NCI-H510A treated with DMSO at 0.1 percent for 48 hours (cell line): ENCODE measurements at regions not wholly inside any gene's neighbourhood (a gene's known extent, or its start where the extent isn't known, plus 50 kb on each side); places are given as distances from the start of the nearest gene placed in this dataset.

Source experiments
- DNase-seq: peaks from one replicate; lab custom pipeline; 2025; lab: John Stamatoyannopoulos, UW

DNA sequence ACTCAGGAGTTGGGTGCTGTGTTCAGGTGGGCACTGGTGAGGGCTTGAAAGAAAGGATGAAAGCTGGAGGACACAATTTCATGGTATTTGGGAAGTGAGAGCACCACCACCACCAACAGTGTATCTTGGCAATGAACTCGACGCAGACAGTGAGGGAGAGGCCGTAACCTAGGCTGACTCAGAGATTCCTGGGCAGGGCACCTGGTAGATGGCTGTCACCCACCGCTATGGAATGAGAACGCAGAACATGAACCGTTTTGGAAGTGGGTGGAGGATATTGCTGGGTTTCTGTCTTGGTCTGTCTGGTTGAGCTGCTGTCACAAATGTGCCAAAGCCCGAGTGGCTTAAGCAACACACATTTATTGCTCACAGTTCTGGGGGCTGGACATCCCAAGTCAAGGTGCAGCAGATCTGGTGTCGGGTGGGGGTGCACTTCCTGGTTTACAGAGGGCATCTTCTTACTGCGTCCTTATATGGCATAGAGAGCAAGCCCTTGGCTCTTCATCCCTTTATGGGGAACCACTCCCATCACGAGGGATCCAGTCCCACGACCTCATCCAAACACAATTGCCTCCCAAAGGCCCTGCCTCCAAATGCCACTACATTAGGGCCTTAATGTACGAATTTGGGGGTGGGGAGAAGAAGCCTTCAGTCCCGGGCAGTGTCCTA is 246.3 kb downstream of the SIPA1L2 start:
- DNase-seq = no peak

DNA sequence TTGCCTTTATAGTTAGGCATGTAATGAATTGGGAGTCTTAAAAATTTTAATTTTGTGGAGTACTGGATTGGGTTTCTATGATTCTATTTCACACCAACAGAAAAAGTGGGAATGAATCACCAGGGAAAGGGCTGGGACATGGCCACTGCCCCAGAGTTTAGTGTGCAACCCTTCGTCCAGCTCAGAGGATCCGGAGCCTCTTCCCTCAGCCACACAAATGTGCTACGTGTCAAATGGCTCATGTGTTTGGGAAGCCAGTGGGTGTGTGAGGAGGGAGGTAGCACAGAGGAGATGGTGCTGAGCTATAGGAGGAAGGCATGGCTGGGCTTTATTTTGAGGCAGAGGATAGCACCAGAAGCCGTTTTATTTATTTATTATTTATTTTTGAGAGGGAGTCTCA is 247.3 kb downstream of the SIPA1L2 start:
- no peak for DNase-seq

DNA sequence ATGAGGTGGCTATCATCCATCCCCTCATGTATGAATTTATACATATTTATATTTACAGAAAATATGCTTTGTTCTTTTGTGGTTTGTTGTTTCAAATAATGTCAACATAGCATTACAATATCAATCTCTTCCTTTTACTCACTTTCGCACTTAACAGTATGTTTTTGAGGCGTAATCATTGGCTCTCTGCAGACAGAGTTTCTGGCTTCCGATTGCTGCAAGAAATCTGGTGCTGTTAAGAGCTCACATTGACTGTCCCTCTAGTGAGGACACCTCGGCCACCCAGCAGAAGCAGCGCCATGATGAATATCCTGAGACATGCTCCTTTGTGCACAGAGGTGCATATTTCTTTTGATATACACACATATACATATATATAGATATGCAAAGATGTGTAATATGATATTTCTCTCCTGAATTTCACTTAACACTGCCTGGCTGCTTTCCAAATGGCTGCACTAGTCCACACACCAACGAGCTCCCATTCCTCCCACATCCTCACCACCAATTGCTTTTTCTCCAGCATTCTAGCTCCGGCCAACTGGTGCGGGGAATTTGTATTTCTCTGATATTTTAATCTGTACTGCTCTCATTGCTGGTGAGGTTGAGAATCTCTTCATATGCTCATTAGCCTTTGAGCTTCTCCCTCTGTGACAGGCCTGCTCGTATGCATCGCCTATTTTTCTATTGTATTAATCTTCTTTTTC is 248.4 kb downstream of the SIPA1L2 start:
- peak; percentile 7 for DNase-seq

DNA sequence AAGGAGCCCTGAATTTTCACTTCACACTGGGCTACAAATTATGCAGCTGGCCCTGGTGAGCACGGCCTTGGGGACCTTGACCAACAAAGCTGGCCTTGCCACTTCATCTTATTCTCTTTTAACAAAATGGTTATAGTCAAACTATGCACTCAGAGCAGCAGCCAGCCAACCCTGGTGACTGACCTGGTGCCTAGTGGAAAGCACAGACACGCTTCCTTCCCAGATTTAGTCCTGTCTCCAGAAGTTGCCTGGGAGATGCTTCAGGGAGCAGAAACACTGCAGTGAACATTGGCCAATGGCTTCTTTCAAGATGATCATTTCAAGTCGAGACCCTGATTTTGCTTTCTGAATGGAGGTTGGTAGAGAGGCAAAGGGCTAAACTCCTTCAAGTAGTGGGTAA is 249.3 kb downstream of the SIPA1L2 start:
- no peak for DNase-seq

DNA sequence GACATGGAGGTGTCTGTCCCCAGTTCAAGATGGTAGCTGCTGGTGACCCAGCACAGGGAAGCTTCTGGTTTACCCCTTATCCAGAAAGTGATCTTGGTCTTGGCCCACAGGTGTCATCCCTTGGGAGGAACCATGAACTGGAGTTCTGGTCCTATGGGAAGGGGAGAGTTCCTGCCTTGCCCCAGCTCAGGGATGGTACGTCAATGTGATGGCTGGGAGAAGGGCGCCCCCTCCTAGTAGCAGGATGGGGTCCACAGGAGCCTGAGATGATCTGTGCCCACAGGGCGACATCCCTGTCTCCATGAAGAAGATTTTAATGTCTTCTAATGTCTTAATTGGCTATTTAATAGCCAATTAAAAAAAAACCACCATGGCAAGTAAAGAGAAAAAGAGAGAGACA is 249.8 kb downstream of the SIPA1L2 start:
- DNase-seq = no peak

DNA sequence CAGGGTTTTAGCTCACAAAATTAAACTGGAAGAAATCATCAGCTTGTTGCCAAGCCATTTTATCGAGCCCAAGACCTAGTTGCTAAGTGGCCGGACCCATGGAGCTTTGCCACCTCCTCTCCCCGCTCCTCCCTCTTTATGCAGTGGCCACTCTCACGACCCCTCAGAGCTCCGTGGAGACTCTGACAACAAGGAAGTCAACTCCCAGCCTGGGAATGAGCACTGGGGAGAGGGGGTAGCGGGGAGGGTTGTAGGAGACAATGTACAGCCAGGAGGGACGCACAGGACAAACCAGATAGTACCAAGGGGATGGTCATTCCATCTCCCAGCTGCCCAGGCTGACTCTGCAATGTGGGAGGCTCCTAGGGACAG is 250.9 kb downstream of the SIPA1L2 start:
- DNase-seq = no peak

DNA sequence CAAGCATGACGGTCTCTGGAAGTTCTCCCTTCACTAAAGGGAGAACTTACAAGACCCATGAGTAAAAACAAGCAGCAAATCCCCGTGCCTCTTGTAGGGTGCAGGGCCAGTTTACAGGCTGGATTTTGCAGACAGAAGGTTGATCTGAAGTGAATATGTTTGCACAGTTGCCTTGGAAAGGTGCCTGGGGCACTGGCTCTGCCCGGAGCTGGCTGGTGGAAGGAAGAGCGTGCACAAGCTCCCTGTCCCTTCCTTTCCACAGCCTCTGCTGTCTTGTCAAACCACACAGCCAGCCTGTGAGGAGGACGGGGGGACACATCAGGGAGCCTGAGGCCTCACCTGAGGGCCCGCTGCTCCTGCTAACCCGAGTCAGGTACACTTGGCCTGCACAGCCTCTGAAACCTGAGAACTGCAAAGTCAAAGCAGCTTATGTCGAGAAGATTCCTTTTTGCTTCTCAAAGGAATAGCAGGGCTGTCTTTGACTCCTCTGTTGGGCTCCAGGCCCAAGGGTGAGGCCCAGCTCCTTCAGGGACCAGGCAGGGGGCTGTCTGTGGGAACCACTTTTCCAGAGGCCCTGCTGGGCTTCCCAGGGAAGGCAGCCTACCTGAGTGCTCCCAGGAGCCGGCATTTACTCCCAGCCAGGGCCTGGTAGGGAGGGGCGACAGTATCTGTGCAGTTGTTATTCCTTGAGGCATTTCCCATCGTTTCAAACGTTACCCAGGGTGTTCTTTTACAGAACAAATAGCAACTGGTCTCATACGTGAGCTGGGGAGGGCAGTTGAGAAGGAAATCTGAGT is 251.5 kb downstream of the SIPA1L2 start:
- peak; percentile 27 for DNase-seq

DNA sequence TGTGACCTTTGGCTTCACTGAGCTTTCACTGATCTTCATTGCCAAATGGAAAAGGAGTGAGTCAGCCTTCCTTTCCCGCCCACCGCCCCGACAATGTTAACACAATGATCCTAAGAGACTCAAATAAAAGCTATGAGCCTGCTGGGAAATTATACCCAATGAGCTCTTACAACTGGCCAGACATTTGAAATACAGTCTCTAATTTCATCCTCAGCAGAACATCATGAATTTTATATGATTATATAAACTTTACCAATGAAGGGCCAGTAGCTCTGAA is 252.5 kb downstream of the SIPA1L2 start:
- DNase-seq = no peak

DNA sequence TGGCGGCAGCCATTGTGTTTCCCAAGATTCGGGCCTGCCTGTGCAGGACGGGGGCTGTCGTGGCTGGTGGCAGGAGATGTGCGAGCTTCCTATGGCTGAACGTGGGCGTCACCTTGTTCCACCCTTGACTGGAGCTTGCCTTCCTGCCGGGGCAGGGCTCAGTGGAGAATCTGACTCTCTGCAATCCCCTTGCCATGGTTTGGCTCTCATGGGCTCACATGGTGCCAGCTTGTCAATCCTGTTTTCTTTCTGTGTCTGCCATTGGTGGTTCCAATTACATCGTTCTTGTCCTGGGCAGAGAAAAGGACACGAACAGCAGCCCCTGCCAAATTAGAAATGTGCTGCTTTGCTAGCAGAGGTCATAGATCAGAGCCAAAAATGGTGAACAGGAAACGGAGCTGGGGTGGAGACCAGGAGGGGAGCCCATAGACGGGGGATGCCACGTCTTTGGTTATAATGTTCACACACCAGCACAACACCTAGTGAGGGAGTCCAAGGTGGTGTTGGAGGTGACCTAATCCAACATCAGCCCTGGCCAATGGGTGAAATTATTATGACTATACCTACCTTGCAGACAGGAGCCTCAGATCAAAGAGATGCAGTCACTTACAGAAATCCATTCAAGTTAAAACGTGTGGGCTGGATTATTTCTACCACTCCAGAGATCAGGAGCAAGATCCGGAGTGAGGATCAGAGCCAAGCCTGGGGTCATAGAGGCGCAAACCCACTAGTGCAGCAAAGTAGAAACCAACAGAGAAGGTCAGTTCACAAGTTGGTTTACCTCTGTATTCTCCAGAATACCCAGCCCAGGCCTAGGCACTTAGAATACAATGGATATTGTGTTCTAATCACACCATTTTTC is 253.1 kb downstream of the SIPA1L2 start:
- no peak for DNase-seq

DNA sequence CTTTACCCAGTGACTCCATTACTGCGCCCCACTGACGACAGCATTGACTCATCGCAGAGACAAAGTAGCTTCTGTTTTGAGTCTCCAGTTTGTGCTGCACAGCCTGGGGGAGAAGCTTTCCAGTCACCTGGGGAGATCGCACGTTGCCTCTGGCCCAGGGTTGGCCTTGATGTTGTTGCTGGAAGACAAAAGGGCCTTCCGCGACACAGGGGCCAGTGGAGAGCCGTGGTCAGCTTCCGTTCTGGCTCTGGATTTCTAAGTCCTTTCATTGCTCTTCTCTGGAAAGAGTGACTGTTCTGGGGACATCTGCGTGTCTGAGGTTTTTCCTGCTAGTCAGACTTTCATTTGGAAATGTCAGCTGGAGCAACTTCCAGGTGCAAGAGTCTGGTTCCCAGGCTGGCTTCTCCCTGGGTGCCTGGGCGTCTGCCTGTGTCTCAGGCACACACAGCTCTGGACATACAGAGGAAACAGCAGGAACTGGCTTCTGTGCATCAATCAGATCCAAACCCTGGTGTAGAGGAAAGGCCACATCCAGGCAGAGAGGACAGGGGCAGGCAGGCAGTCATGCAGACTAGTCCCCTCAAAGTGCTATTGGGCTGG is 257.0 kb downstream of the SIPA1L2 start:
- no peak for DNase-seq

DNA sequence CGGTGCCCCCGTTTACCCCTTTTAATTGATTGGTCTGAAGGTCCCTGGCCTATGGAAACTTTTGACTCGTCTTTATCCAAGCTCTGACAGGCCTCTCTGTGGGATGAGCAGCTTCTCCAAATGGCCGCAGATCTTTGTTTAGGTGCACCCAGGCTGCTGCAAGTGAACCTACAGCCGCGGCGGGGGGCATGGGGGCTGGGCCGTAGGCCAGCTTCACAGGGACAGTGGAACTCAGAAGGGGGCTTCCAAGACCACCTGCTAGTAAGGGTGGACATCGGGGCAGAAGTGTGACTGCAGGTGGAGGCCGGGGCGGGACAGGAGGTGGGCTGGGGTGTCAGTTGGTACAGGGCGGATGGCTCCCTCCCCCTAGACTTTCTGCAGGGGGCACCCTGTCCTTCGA is 257.5 kb downstream of the SIPA1L2 start:
- DNase-seq = no peak

DNA sequence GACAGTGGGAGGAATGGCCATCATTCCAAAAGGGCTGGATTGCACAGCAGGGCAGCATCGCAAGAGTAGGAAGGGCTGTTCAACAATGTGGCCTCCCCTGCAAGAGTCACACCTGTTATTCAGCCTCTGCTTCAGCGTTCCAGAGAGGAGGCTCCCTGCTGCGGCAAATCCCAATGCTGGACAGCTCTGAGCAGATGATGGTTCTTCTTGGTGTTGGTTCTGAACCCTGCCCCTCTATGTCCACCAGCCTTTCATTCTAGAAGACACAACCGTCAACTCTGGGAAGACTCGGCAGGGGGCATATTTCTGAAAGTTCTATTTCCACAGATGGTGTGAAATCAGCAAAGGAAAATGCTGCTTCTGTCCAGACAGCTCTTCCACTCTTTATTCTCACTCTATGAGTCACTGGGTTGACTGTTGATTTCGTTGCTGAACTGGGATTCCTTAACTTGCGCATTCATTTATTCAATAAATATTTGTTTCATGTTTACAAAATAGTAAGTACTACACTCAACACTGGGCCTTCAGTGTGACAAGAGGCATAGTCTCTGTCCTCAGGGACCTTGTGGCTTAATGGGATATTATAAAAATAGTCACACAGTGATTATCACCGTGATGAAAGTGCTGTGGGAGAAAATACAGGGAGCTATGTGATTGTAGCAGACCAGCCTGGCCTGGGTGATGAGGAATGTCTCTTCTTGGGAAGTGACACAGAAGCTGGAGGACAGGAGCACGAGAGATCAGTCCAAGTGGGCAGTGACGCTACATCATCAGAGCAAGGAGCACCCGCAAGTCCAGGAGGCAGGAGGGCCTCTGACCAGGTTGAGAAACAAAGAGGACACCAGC is 260.3 kb downstream of the SIPA1L2 start:
- no peak for DNase-seq

DNA sequence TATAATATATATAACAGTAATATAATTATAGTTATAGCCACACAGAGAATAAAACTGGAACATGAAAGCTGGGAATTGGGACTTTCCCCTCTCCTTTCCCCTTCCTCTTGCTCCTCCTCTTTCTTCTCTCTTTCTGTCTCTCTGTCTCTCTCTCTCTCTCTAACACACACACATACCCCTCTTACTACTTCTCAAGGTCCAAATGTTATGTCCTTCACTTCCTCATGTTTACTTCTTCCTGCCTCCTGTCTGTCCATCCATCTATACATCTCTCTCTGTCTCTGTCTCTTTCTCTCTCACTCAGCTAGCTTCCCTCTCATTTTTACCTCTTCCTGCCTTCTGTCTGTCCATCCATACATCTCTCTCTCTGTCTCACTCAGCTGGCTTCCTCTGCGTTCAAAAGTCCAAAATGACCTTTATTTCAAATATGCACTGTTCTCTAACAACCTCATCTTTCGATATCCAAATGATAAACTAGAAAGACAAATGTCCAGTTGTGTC is 261.1 kb downstream of the SIPA1L2 start:
- DNase-seq = no peak

DNA sequence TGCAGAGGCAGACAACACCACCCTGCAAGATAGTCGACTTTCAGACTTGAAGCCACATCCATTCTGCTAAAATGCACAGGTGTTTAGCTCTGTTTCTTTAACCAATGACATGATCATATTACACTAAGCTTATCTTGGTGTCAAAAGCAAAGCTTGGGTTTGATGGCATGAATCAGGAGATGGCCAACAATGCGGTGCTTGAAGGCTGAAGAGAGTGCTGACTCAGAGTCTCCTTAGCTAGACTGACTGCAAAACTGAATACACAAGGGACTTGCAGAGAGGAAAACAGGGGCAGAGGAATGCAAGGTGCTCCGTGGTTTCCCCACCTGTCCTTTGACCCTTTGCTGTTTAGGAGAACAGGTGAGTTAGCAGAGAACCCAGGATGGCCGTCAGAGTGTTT is 262.6 kb downstream of the SIPA1L2 start:
- peak; percentile 55 for DNase-seq

DNA sequence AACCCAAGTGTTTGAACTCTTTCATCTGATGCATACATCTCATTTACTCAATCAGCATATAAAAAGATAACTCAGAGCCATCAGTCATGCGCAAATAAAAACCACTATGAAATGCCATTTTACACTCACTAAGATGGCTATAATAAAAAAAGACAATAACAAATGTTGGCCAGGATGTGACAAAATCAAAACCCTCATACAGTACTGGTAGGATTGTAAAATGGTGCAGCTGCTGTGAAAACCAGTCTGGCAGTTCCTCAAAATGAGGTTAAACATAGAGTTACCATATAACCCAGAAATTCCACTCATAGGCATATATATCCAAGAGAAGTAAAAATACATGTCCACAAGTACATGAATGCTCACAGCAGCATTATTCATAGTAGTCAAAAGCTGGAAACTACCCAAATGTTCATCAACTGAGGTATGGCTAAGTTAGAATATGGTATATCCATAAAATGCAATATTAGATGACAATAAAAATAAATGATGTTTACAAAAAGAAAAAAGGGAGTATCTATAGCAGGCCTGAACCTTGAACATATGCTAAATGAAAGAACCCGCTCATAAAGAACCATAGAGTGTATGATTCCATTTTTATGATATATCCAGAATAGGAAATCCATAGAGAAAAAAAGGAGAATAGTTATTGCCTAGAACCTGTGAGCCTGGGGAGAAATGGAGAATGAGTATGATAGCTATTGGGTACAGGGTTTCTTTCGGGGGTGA is 265.1 kb downstream of the SIPA1L2 start:
- no peak for DNase-seq

DNA sequence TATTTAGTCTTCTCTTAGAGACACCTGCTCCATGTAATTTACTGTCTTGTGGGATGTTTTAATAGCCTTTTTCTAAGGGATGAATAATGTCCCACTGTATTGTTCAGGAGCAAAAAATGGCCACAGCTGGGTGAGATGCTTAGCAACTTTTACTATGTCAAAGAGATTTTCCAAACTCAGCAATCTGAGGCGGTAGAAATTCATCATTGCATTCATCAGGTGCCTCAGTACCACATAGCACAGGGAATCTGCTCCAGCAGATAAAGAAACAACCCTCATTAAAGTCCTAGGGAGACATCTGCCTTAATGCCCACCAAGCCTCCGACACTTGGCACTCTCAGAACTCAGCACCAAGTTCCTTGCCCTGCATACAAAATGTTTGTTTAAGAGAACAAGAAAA is 266.9 kb downstream of the SIPA1L2 start:
- no peak for DNase-seq

DNA sequence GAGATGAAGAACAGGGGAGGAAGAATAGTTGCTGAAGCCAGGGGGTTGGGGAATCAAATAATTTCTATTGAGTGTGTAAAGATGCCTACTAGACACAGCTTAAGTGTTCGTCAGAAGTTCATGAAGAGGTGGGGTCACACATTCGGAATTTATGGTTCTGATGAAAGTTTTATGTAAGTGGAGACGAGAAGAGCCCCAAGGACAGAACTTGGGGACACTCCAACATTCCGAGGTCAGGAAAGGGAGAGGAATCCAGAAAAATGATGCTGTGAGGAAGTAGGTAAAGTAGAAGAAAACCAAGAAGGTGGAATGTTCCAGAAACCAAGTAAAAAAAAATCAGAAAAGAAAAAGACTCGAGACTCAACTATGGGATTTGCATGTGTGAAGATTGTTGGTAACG is 272.5 kb downstream of the SIPA1L2 start:
- no peak for DNase-seq

DNA sequence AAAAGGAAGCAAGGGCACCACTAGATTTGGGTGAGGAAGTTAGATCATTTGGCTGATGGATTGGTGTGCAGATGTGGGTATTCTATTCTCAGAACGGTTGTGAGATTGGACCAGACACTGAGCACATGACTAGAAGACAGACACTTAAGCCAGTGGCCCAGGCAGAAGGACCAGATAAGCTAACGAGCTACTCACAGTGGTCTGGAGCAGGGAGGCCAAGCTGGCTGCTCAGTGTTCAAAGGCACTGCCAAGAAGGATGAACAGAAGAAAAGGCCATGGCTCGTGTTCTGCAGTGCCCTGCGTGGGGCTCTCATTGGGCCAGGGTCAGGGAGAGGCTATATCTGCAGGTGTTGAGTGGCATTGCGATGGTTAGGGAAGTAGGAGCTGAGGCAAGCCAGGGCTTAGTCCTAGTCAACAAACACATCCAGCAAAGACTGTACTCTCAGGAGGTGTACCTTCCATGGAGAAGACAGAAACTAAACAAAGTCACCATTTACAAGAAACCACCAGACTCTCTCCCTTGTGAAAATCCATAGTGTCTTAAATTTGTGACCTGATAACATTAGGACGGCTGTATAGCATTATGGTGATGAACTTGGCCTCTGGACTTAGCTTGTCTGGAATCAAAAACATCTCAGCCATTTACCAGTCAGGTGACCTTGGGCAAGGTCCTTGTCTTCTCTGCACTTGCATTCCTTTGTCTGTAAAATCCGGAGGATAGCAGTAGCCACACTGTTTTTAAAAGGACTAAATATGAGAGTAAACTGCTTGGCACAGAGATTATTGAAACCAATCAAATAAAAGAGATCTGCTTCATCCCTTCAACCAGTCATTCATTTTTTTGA is 274.5 kb downstream of the SIPA1L2 start:
- DNase-seq = no peak

DNA sequence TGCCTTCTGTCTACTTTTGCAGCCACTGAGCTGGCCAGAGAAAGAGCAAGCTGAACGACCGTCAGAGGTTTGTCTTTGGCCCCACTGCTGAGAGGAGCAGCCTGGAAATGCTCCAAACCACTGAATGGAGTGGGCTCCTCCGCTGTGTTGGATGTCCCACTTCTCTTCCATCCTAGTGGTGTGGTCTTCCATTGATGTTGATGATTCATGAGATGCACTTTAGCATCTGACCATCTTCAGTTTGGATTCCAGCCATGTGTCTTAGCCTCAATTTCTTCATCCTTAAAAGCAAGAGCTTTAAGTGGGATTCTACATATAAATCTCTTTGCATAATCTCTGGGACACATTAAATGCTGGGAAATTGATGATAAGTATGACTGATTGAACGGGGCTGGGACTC is 276.9 kb downstream of the SIPA1L2 start:
- DNase-seq = no peak
